ENCODE measurements at regions not wholly inside any gene's neighbourhood (a gene's known extent, or its start where the extent isn't known, plus 50 kb on each side); places are given as distances from the start of the nearest gene placed in this dataset.

DNA sequence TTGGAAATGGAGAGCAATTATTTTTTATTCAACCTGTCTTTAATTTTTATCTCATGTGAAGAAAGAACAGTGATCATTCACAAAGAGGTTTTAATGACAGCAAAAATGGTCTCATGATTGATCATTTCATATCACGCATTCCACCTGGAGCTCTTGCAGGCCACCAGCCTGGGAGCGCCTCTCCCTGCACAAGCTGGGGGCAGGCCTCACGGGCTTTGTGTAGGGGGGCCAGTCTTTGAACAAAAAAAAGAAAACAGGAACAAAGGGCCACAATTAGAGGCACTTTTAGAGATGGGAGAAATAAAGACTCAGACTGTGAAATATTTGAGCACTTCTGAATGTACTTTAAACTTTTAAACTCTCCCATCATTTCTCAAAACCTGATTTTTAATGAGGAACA, 232.9 kb downstream of the CHD9NB start (continued):
- TF ChIP-seq ZNF24 (IDR thresholded peaks at IDR 0.05) (no peak), LARP7 (IDR thresholded peaks at IDR 0.05) (no peak), ASH2L (IDR thresholded peaks at IDR 0.05; ENCODE audit: borderline replicate concordance, low read depth) (no peak), NBN (IDR thresholded peaks at IDR 0.05) (no peak), USF1 (IDR thresholded peaks at IDR 0.05; ENCODE audit: borderline replicate concordance, extremely low read length, insufficient read depth, low read depth, low read length) (no peak)
- TF ChIP-seq, protein P1, sequence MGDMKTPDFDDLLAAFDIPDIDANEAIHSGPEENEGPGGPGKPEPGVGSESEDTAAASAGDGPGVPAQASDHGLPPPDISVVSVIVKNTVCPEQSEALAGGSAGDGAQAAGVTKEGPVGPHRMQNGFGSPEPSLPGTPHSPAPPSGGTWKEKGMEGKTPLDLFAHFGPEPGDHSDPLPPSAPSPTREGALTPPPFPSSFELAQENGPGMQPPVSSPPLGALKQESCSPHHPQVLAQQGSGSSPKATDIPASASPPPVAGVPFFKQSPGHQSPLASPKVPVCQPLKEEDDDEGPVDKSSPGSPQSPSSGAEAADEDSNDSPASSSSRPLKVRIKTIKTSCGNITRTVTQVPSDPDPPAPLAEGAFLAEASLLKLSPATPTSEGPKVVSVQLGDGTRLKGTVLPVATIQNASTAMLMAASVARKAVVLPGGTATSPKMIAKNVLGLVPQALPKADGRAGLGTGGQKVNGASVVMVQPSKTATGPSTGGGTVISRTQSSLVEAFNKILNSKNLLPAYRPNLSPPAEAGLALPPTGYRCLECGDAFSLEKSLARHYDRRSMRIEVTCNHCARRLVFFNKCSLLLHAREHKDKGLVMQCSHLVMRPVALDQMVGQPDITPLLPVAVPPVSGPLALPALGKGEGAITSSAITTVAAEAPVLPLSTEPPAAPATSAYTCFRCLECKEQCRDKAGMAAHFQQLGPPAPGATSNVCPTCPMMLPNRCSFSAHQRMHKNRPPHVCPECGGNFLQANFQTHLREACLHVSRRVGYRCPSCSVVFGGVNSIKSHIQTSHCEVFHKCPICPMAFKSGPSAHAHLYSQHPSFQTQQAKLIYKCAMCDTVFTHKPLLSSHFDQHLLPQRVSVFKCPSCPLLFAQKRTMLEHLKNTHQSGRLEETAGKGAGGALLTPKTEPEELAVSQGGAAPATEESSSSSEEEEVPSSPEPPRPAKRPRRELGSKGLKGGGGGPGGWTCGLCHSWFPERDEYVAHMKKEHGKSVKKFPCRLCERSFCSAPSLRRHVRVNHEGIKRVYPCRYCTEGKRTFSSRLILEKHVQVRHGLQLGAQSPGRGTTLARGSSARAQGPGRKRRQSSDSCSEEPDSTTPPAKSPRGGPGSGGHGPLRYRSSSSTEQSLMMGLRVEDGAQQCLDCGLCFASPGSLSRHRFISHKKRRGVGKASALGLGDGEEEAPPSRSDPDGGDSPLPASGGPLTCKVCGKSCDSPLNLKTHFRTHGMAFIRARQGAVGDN (IDR thresholded peaks at IDR 0.05), result no peak

DNA sequence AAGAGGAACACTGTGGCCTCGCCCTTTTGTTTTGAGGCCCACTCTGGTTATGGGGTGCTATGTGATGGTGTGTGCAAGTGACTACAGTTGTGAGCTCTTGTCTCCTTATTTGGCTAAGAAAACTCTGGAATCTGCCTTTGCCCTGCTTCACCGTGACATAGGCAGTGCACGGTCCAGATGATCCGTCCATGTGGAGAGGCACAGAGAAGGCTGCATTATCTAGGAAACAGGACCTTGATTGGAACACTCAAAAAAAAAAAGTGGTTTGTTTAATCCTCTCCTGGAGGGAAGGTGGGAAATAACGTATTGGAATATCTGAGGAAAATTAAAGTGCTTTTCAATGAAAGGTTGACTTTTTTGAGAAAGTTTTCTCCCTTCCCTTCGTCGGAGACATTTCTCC, 233.3 kb downstream of the CHD9NB start:
- Histone ChIP-seq H4K20me1 (ENCODE audit: control insufficient read depth, insufficient read depth) (no peaks in the 10 kb centered on the region), H3K9me3 (replicated peaks; ENCODE audit: control insufficient read depth, insufficient read depth, low read length) (no peaks in the 10 kb centered on the region), H3K27me3 (replicated peaks in 1 of 2; ENCODE audit: control insufficient read depth in 2 of 2, insufficient read depth in 2 of 2, low read length in 1 of 2) (no peaks in the 10 kb centered on the region), H3K79me2 (ENCODE audit: control insufficient read depth, insufficient read depth, low read length) (no peaks in the 10 kb centered on the region), H3K4me2 (ENCODE audit: control insufficient read depth, insufficient read depth) (no peak overlapping the region), H3K4me3 (no peak overlapping the region), H2AFZ (ENCODE audit: control insufficient read depth, low read depth, low read length) (no peak overlapping the region), H3K36me3 (ENCODE audit: control insufficient read depth in 2 of 2, insufficient read depth in 2 of 2, low read length in 1 of 2) (no peaks in the 10 kb centered on the region), H3K4me1 (ENCODE audit: control insufficient read depth, insufficient read depth, low read length) (no peaks in the 10 kb centered on the region), H3K27ac (ENCODE audit: control insufficient read depth, insufficient read depth) (no peak overlapping the region), H3K9ac (ENCODE audit: control insufficient read depth, insufficient read depth, low read length) (no peak overlapping the region)
- WGBS (ENCODE audit: insufficient coverage, insufficient replicate concordance, low lambda C conversion rate, missing lambda C conversion rate), result 64% methylated on average over 7 of the region's 7 CpGs
- intact Hi-C loops (cut with micrococcal nuclease; ENCODE audit: unreplicated experiment), result no loop called here
- RAD21 ChIA-PET (ENCODE audit: unreplicated experiment), result no interaction called here
- POLR2A ChIA-PET, result no interaction called here
- CTCF ChIA-PET, result interaction anchor here (0.6 kb wide), 1 partner anchor 385 kb away, joined by 3 read pairs; no protein-coding TSS in a partner anchor
- SMC1A ChIA-PET (ENCODE audit: uncharacterized antibody, unreplicated experiment), result no interaction called here
- no peak for DNase-seq (ENCODE audit: low read depth, low spot score)
- no peak for FAIRE-seq
- BruUV-seq (replicated peaks), result no TSS peak
- in situ Hi-C loops (cut with MboI), result no loop called here
- ATAC-seq, result no peak
- no peak for TF ChIP-seq YY1 (IDR thresholded peaks at IDR 0.05; ENCODE audit: low read depth, low read length)
- no peak for TF ChIP-seq SIX5 (IDR thresholded peaks at IDR 0.05; ENCODE audit: low read depth, low read length, severe bottlenecking)
- TF ChIP-seq CBFB (IDR thresholded peaks at IDR 0.05; ENCODE audit: low read depth), result no peak
- no peak for TF ChIP-seq LARP7 (IDR thresholded peaks at IDR 0.05)
- no peak for TF ChIP-seq STAT3 (IDR thresholded peaks at IDR 0.05; ENCODE audit: low read depth, low read length)
- TF ChIP-seq, protein P2, sequence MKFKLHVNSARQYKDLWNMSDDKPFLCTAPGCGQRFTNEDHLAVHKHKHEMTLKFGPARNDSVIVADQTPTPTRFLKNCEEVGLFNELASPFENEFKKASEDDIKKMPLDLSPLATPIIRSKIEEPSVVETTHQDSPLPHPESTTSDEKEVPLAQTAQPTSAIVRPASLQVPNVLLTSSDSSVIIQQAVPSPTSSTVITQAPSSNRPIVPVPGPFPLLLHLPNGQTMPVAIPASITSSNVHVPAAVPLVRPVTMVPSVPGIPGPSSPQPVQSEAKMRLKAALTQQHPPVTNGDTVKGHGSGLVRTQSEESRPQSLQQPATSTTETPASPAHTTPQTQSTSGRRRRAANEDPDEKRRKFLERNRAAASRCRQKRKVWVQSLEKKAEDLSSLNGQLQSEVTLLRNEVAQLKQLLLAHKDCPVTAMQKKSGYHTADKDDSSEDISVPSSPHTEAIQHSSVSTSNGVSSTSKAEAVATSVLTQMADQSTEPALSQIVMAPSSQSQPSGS (IDR thresholded peaks at IDR 0.05; ENCODE audit: low read length), result no peak
- TF ChIP-seq KAT2A (conservative IDR thresholded peaks at IDR 0.05; ENCODE audit: control insufficient read depth, low read depth, low read length), result no peak
- no peak for TF ChIP-seq PML (IDR thresholded peaks at IDR 0.05; ENCODE audit: low read length)
- no peak for TF ChIP-seq MAX (IDR thresholded peaks at IDR 0.05; ENCODE audit: low read depth, low read length)
- no peak for TF ChIP-seq CEBPZ (IDR thresholded peaks at IDR 0.05; ENCODE audit: low read depth, low read length)

Measured in GM12878 (cell line).